NCI-H2196 (cell line): ENCODE measurements at regions not wholly inside any gene's neighbourhood (a gene's known extent, or its start where the extent isn't known, plus 50 kb on each side); places are given as distances from the start of the nearest gene placed in this dataset.

Experiments
- DNase-seq: peaks from one replicate; lab custom pipeline; 2025; ENCODE audit not compliant: unreplicated experiment; lab: John Stamatoyannopoulos, UW

- no peak for DNase-seq
Measured at GRCh38 chr7:126378642-126379041, 874.1 kb downstream of the GRM8 start.

GRCh38 chr7:126370038-126370668 is 882.6 kb downstream of the GRM8 start:
- DNase-seq, result no peak

- DNase-seq, result no peak
Measured at GRCh38 chr7:126362746-126363145, 890.0 kb downstream of the GRM8 start.

- no peak for DNase-seq
Measured at GRCh38 chr7:126361183-126361582, 891.6 kb downstream of the GRM8 start.

- DNase-seq, result no peak
Measured at GRCh38 chr7:126339813-126340212, 912.9 kb downstream of the GRM8 start.

- DNase-seq, result no peak
Measured at GRCh38 chr7:126305671-126306070, 947.1 kb downstream of the GRM8 start.

GRCh38 chr7:126303926-126304325 is 948.8 kb downstream of the GRM8 start:
- no peak for DNase-seq

- no peak for DNase-seq
Measured at GRCh38 chr7:126302639-126303038, 950.1 kb downstream of the GRM8 start.

GRCh38 chr7:126286317-126286716 is 966.4 kb downstream of the GRM8 start:
- no peak for DNase-seq

GRCh38 chr7:126236261-126236660 is 1016.5 kb downstream of the GRM8 start:
- no peak for DNase-seq

GRCh38 chr7:126228356-126229061 is 1024.2 kb downstream of the GRM8 start:
- DNase-seq, result no peak

GRCh38 chr7:126227643-126228042 is 1025.1 kb downstream of the GRM8 start:
- DNase-seq, result no peak

GRCh38 chr7:126227055-126227454 is 1025.7 kb downstream of the GRM8 start:
- DNase-seq, result no peak

GRCh38 chr7:126223729-126224128 is 1029.0 kb downstream of the GRM8 start:
- no peak for DNase-seq

GRCh38 chr7:126222782-126223181 is 1030.0 kb downstream of the GRM8 start:
- DNase-seq, result no peak

GRCh38 chr7:126215785-126216184 is 1037.0 kb downstream of the GRM8 start:
- no peak for DNase-seq

- no peak for DNase-seq
Measured at GRCh38 chr7:126213876-126214275, 1038.9 kb downstream of the GRM8 start.

GRCh38 chr7:126211875-126212274 is 1040.9 kb downstream of the GRM8 start:
- no peak for DNase-seq

GRCh38 chr7:126210707-126211106 is 1042.0 kb downstream of the GRM8 start:
- DNase-seq, result no peak

GRCh38 chr7:126203185-126203584 is 1049.6 kb downstream of the GRM8 start:
- no peak for DNase-seq

- DNase-seq, result no peak
Measured at GRCh38 chr7:126202177-126202576, 1050.6 kb downstream of the GRM8 start.

GRCh38 chr7:126185959-126186580 is 1066.7 kb downstream of the GRM8 start:
- no peak for DNase-seq
